A549 (cell line): ENCODE measurements at regions not wholly inside any gene's neighbourhood (a gene's known extent, or its start where the extent isn't known, plus 50 kb on each side); places are given as distances from the start of the nearest gene placed in this dataset.

ENCODE experiments used
- ATAC-seq, 2 experiments: fragments of 200-7000 bp in 1 of 2; fragments of >200 bp in 1 of 2; cut with Nextera tagmentation in 1 of 2; cut with Tn5 transposase in 1 of 2; 3 replicates each; pipeline versions ENCODE4 v1.8.0 to v1.9.1; 2018 to 2020; ENCODE audit warnings: mild to moderate bottlenecking in 1 of 2, moderate library complexity in 1 of 2
- CTCF ChIA-PET: fragments of 300-600 bp; sonication (Branson Sonifier 250); formaldehyde crosslinking; extraction: SDS; loops from one replicate; lab custom pipeline; 2021; ENCODE audit warnings: antibody characterized with exemption, inconsistent platforms; lab: Yijun Ruan, JAX
- POLR2A ChIA-PET: fragments of 350-600 bp; formaldehyde crosslinking; extraction: SDS; loops from one replicate; lab custom pipeline; 2021; ENCODE audit warnings: antibody characterized with exemption, inconsistent platforms; lab: Yijun Ruan, JAX
- DNase-seq, 2 experiments: peaks; one replicate each; pipeline versions ENCODE4 v3.0.0 to v3.0.0-alpha.2; 2011 to 2016; ENCODE audit warnings: low read depth in 1 of 2, low spot score in 1 of 2
- FAIRE-seq: peaks from 2 replicates; lab custom pipeline; 2011; peaks lifted over from hg19 to GRCh38; lab: Jason Lieb, UNC
- H3K27ac ChIP-seq, 2 experiments: fragments of >200 bp; sonication (Bioruptor Twin); formaldehyde crosslinking; 3 replicates each; pipeline ENCODE4 v1.5.1; 2016 to 2017
- H3K4me1 ChIP-seq: fragments of >200 bp; sonication (Bioruptor Twin); formaldehyde crosslinking; 3 replicates; pipeline ENCODE4 v1.6.1; 2016
- H3K4me2 ChIP-seq: fragments of >200 bp; sonication (Bioruptor Twin); formaldehyde crosslinking; 3 replicates; pipeline ENCODE4 v1.6.1; 2016
- H3K4me3 ChIP-seq: fragments of >200 bp; sonication (Bioruptor Twin); formaldehyde crosslinking; 3 replicates; pipeline ENCODE4 v1.5.1; 2016
- H3K9me3 ChIP-seq: fragments of >200 bp; sonication (Bioruptor Twin); formaldehyde crosslinking; 3 replicates; pipeline ENCODE4 v1.6.1; 2016
- CBX2 ChIP-seq: fragments of 200-600 bp; sonication (generic); IDR thresholded peaks from 2 replicates; pipeline ENCODE4 v1.6.1; 2016; ENCODE audit warnings: low read depth, mild to moderate bottlenecking, borderline replicate concordance
- CBX8 ChIP-seq: fragments of 200-600 bp; sonication (generic); IDR thresholded peaks from 2 replicates; pipeline ENCODE4 v1.6.1; 2016
- CEBPB ChIP-seq, 2 experiments: fragments of >200 bp in 1 of 2; sonication (Bioruptor Twin) in 1 of 2; formaldehyde crosslinking in 1 of 2; IDR thresholded peaks; 2 replicates each; pipeline ENCODE4 v1.6.1; 2012 to 2016
- E2F6 ChIP-seq: IDR thresholded peaks from 2 replicates; pipeline ENCODE4 v1.6.1; 2012; ENCODE audit warnings: low read depth, borderline replicate concordance
- EHMT2 ChIP-seq: fragments of 200-600 bp; sonication (generic); IDR thresholded peaks from 2 replicates; pipeline ENCODE4 v1.6.1; 2016; ENCODE audit warnings: antibody characterized with exemption, low read depth, mild to moderate bottlenecking, moderate library complexity
- ELK1 ChIP-seq: fragments of 150-350 bp; IDR thresholded peaks from 2 replicates; pipeline ENCODE4 v1.6.1; 2014; ENCODE audit warnings: low read depth, mild to moderate bottlenecking, low read length
- EP300 ChIP-seq, 2 experiments: fragments of >200 bp; sonication (Bioruptor Twin); formaldehyde crosslinking; IDR thresholded peaks; 2 replicates in 1 of 2; 3 replicates in 1 of 2; pipeline ENCODE4 v1.6.1; 2016 to 2017
- ESRRA ChIP-seq: fragments of 150-350 bp; IDR thresholded peaks from 2 replicates; pipeline ENCODE4 v1.6.1; 2014; ENCODE audit warnings: mild to moderate bottlenecking, low read length, borderline replicate concordance
- HDAC2 ChIP-seq: fragments of 200-600 bp; sonication (generic); IDR thresholded peaks from 2 replicates; pipeline ENCODE4 v1.6.1; 2016
- HES2 ChIP-seq: fragments of >200 bp; sonication (Bioruptor Twin); formaldehyde crosslinking; IDR thresholded peaks from 2 replicates; pipeline ENCODE4 v1.6.1; 2016
- HEYL ChIP-seq: fragments of 250-450 bp; sonication (Bioruptor Pico); IDR thresholded peaks from 2 replicates; pipeline ENCODE4 v1.8.0; 2021; ENCODE audit warnings: mild to moderate bottlenecking, moderate library complexity
- HOXB13 ChIP-seq: fragments of 250-450 bp; sonication (Bioruptor Pico); IDR thresholded peaks from 2 replicates; pipeline ENCODE4 v1.5.0; 2020; ENCODE audit warnings: low read depth, mild to moderate bottlenecking, moderate library complexity
- JUNB ChIP-seq: fragments of >200 bp; sonication (Bioruptor Twin); formaldehyde crosslinking; IDR thresholded peaks from 2 replicates; pipeline ENCODE4 v1.6.1; 2016
- MAFK ChIP-seq: fragments of 450-650 bp; IDR thresholded peaks from 2 replicates; pipeline ENCODE4 v1.6.1; 2014; ENCODE audit not compliant: partially characterized antibody
- MAX ChIP-seq: IDR thresholded peaks from 2 replicates; pipeline ENCODE4 v1.6.1; 2012
- MAZ ChIP-seq: fragments of 150-350 bp; IDR thresholded peaks from 2 replicates; pipeline ENCODE4 v1.6.1; 2014; ENCODE audit warnings: antibody characterized with exemption, low read depth, low read length, borderline replicate concordance
- PBX3 ChIP-seq: IDR thresholded peaks from 2 replicates; pipeline ENCODE4 v1.6.1; 2012
- POLR2AphosphoS2 ChIP-seq: conservative IDR thresholded peaks from 2 replicates; pipeline ENCODE4 v1.6.1; 2012; ENCODE audit warnings: low read length, improper control_type of control experiment, inconsistent platforms
- RAD21 ChIP-seq, 2 experiments: fragments of >200 bp in 1 of 2; sonication (Bioruptor Twin) in 1 of 2; formaldehyde crosslinking in 1 of 2; IDR thresholded peaks in 1 of 2; conservative IDR thresholded peaks in 1 of 2; 2 replicates in 1 of 2; 3 replicates in 1 of 2; pipeline ENCODE4 v1.6.1; 2012 to 2018; ENCODE audit warnings: inconsistent platforms in 1 of 2
- RARB ChIP-seq: fragments of 250-450 bp; sonication (Bioruptor Pico); IDR thresholded peaks from 2 replicates; pipeline ENCODE4 v1.8.0; 2021; ENCODE audit warnings: mild to moderate bottlenecking, moderate library complexity
- RCOR1 ChIP-seq: fragments of 150-350 bp; IDR thresholded peaks from 2 replicates; pipeline ENCODE4 v1.6.1; 2014; ENCODE audit warnings: antibody characterized with exemption, low read length, low read depth
- USF2 ChIP-seq: fragments of 450-650 bp; IDR thresholded peaks from 2 replicates; pipeline ENCODE4 v1.6.1; 2014; ENCODE audit warnings: antibody characterized with exemption
- ZC3H11A ChIP-seq: fragments of 450-650 bp; IDR thresholded peaks from 2 replicates; pipeline ENCODE4 v1.6.1; 2014; ENCODE audit warnings: antibody characterized with exemption, mild to moderate bottlenecking
- ZNF302 ChIP-seq: fragments of 250-450 bp; sonication (Bioruptor Pico); IDR thresholded peaks from 2 replicates; pipeline ENCODE4 v1.9.0; 2021; ENCODE audit warnings: inconsistent platforms, mild to moderate bottlenecking, moderate library complexity
- ZSCAN20 ChIP-seq: fragments of 250-450 bp; sonication (Bioruptor Pico); IDR thresholded peaks from 2 replicates; pipeline ENCODE4 v1.8.0; 2022; ENCODE audit warnings: mild to moderate bottlenecking, moderate library complexity
- WGBS: methylation state at CpG from one replicate; pipeline ENCODE4 v1.1.6; 2017; ENCODE audit errors: missing lambda C conversion rate; 5-methylcytosine and 5-hydroxymethylcytosine counted together

- no peak for FAIRE-seq
- no peaks in the 10 kb centered on the region for H3K4me1 ChIP-seq
These were observed 81.9 kb downstream of the ATP1A1 start for GRCh38 chr1:116454940-116455339.

GRCh38 chr1:116455509-116455908 is 82.5 kb downstream of the ATP1A1 start:
- H3K27ac ChIP-seq = no peak overlapping the region
- 50% methylated on average over 3 of the region's 3 CpGs for WGBS
- H3K4me2 ChIP-seq = no peak overlapping the region
- H3K9me3 ChIP-seq = no peaks in the 10 kb centered on the region
- ATAC-seq = no peak
- TF ChIP-seq RAD21 (conservative IDR thresholded peaks at IDR 0.05 in 1 of 2, IDR thresholded peaks at IDR 0.05 in 1 of 2) (no peak), ELK1 (no peak), ZSCAN20 (CRISPR knock-in tag) (no peak), PBX3 (no peak), ZC3H11A (no peak), EP300 (IDR thresholded peaks at IDR 0.05) (no peak)
- TF ChIP-seq, all 56 proteins: peak for 0
- H3K4me1 ChIP-seq = no peaks in the 10 kb centered on the region
- ChIA-PET POLR2A (no interaction called here), CTCF (interaction anchor here (1.2 kb wide), 1 partner anchor 14 kb away, joined by 3 read pairs; no protein-coding TSS in a partner anchor)
- H3K4me3 ChIP-seq = no peak overlapping the region
- DNase-seq (no peak), FAIRE-seq (no peak)

More at GRCh38 chr1:116454940-116455339, 81.9 kb downstream of the ATP1A1 start:
- Histone ChIP-seq H3K4me2 (no peak overlapping the region), H3K9me3 (no peaks in the 10 kb centered on the region), H3K4me3 (no peak overlapping the region), H3K27ac (no peak overlapping the region)
- ATAC-seq = no peak
- 28% methylated on average over 2 of the region's 3 CpGs for WGBS
- DNase-seq = no peak
- ChIA-PET POLR2A (no interaction called here), CTCF (interaction anchor here (1.2 to 1.8 kb wide), 2 partner anchors 14 to 30 kb away, joined by 3 to 7 read pairs; no protein-coding TSS in a partner anchor)
- TF ChIP-seq HOXB13 (CRISPR knock-in tag) (no peak), MAFK (no peak), ELK1 (no peak), HES2 (no peak), HEYL (CRISPR knock-in tag) (no peak)

- FAIRE-seq (no peak), DNase-seq (no peak), ATAC-seq (no peak)
- WGBS = no CpG with 5 or more reads among the region's 7 CpGs
- no peak overlapping the region for H3K4me3 ChIP-seq
- POLR2A ChIA-PET = no interaction called here
- no peak overlapping the region for H3K4me2 ChIP-seq
- no peak overlapping the region for H3K27ac ChIP-seq
- H3K4me1 ChIP-seq = no peaks in the 10 kb centered on the region
- CTCF ChIA-PET = interaction anchor here (0.6 to 2.7 kb wide), 2 partner anchors 16 to 27 kb away, joined by 3 to 13 read pairs; no protein-coding TSS in a partner anchor
- TF ChIP-seq RCOR1 (no peak), E2F6 (no peak), POLR2AphosphoS2 (no peak), HDAC2 (no peak), EHMT2 (no peak), RARB (CRISPR knock-in tag) (no peak), HES2 (no peak), CBX2 (no peak), USF2 (no peak), HEYL (CRISPR knock-in tag) (no peak), CBX8 (no peak), MAX (no peak), ESRRA (no peak), CEBPB (IDR thresholded peaks at IDR 0.05) (no peak), RAD21 (conservative IDR thresholded peaks at IDR 0.05 in 1 of 2, IDR thresholded peaks at IDR 0.05 in 1 of 2) (no peak), MAZ (no peak), JUNB (no peak), ZNF302 (CRISPR knock-in tag) (no peak)
- TF ChIP-seq, all 56 proteins: peak for 0
- H3K9me3 ChIP-seq = no peaks in the 10 kb centered on the region
These were observed 85.0 kb downstream of the ATP1A1 start for GRCh38 chr1:116457946-116458604.
